ENCODE measurements at regions not wholly inside any gene's neighbourhood (a gene's known extent, or its start where the extent isn't known, plus 50 kb on each side); places are given as distances from the start of the nearest gene placed in this dataset.

DNA sequence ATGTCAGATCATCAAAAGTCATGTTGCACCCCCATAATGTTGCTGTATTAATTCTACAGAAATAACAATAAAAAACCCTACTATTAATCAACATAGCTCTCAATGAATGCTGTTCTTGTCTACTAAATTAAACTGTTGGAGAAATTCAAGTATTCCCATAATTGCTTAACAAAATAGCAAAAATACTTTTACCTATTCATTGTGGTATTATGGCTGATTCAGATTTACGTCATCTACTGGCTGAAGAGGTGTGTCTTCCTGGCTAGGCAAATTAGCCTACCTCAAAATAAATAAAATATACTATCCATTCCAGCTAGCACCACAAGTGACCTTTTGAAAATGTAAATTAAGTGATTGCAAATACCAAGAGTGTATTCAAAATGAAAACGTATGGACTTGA lies 249.4 kb downstream of the MEIS1 start:
- TF ChIP-seq EZH2phosphoT487 (IDR thresholded peaks at IDR 0.05; ENCODE audit: borderline replicate concordance, low read length), result no peak
- TF ChIP-seq, protein P1, sequence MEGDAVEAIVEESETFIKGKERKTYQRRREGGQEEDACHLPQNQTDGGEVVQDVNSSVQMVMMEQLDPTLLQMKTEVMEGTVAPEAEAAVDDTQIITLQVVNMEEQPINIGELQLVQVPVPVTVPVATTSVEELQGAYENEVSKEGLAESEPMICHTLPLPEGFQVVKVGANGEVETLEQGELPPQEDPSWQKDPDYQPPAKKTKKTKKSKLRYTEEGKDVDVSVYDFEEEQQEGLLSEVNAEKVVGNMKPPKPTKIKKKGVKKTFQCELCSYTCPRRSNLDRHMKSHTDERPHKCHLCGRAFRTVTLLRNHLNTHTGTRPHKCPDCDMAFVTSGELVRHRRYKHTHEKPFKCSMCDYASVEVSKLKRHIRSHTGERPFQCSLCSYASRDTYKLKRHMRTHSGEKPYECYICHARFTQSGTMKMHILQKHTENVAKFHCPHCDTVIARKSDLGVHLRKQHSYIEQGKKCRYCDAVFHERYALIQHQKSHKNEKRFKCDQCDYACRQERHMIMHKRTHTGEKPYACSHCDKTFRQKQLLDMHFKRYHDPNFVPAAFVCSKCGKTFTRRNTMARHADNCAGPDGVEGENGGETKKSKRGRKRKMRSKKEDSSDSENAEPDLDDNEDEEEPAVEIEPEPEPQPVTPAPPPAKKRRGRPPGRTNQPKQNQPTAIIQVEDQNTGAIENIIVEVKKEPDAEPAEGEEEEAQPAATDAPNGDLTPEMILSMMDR (IDR thresholded peaks at IDR 0.05; ENCODE audit: low read depth, low read length, poor library complexity, severe bottlenecking), result no peak
